HG03521 (cell line): ENCODE measurements at regions not wholly inside any gene's neighbourhood (a gene's known extent, or its start where the extent isn't known, plus 50 kb on each side); places are given as distances from the start of the nearest gene placed in this dataset.
"Not testable (repeated sequence)": the region's sequence is repeated elsewhere in the genome, so short reads cannot be mapped to it uniquely, and the experiment has no call there.

ENCODE experiments used
- ATAC-seq: cut with Tn5 transposase; IDR thresholded peaks from one replicate; pipeline ENCODE4 v1.9.1; 2021; ENCODE audit warnings: mild to moderate bottlenecking, moderate library complexity; ENCODE audit not compliant: unreplicated experiment

GRCh38 chr2:122041455-122041854 is 286.0 kb downstream of the TSN start:
- no peak for ATAC-seq

- ATAC-seq = not testable (repeated sequence)
Observed at GRCh38 chr2:122051659-122052058, 296.2 kb downstream of the TSN start.

- no peak for ATAC-seq
Observed at GRCh38 chr2:122055521-122055931, 300.1 kb downstream of the TSN start.

GRCh38 chr2:122056853-122057252 is 301.4 kb downstream of the TSN start:
- ATAC-seq = no peak

- no peak for ATAC-seq
Observed at GRCh38 chr2:122061206-122061605, 305.8 kb downstream of the TSN start.

GRCh38 chr2:122061831-122062230 is 306.4 kb downstream of the TSN start:
- ATAC-seq = no peak

GRCh38 chr2:122062506-122062905 is 307.1 kb downstream of the TSN start:
- no peak for ATAC-seq

- ATAC-seq = no peak
Observed at GRCh38 chr2:122063716-122064115, 308.3 kb downstream of the TSN start.

- ATAC-seq = no peak
Observed at GRCh38 chr2:122070241-122070731, 314.8 kb downstream of the TSN start.

- no peak for ATAC-seq
Observed at GRCh38 chr2:122072666-122073065, 317.2 kb downstream of the TSN start.

- no peak for ATAC-seq
Observed at GRCh38 chr2:122074201-122074600, 318.8 kb downstream of the TSN start.

GRCh38 chr2:122075381-122075780 is 319.9 kb downstream of the TSN start:
- ATAC-seq = no peak

- no peak for ATAC-seq
Observed at GRCh38 chr2:122077114-122077513, 321.7 kb downstream of the TSN start.

GRCh38 chr2:122077771-122078170 is 322.3 kb downstream of the TSN start:
- ATAC-seq = no peak

GRCh38 chr2:122078451-122078850 is 323.0 kb downstream of the TSN start:
- no peak for ATAC-seq

- ATAC-seq = no peak
Observed at GRCh38 chr2:122079844-122080243, 324.4 kb downstream of the TSN start.

- ATAC-seq = no peak
Observed at GRCh38 chr2:122080316-122080715, 324.9 kb downstream of the TSN start.

- ATAC-seq = no peak
Observed at GRCh38 chr2:122080871-122081270, 325.4 kb downstream of the TSN start.

- no peak for ATAC-seq
Observed at GRCh38 chr2:122081751-122082150, 326.3 kb downstream of the TSN start.

- no peak for ATAC-seq
Observed at GRCh38 chr2:122083256-122084048, 328.0 kb downstream of the TSN start.

- not testable (repeated sequence) for ATAC-seq
Observed at GRCh38 chr2:122085672-122086071, 330.2 kb downstream of the TSN start.

GRCh38 chr2:122094557-122094956 is 339.1 kb downstream of the TSN start:
- no peak for ATAC-seq

- no peak for ATAC-seq
Observed at GRCh38 chr2:122096761-122097160, 341.3 kb downstream of the TSN start.
